Cerebellar cortex (tissue), 1 donor: ENCODE measurements at regions not wholly inside any gene's neighbourhood (a gene's known extent, or its start where the extent isn't known, plus 50 kb on each side); places are given as distances from the start of the nearest gene placed in this dataset.

Source experiments
- DNase-seq: peaks from one replicate; pipeline ENCODE4 v3.0.0-alpha.2; 2015; ENCODE audit warnings: low spot score

DNA sequence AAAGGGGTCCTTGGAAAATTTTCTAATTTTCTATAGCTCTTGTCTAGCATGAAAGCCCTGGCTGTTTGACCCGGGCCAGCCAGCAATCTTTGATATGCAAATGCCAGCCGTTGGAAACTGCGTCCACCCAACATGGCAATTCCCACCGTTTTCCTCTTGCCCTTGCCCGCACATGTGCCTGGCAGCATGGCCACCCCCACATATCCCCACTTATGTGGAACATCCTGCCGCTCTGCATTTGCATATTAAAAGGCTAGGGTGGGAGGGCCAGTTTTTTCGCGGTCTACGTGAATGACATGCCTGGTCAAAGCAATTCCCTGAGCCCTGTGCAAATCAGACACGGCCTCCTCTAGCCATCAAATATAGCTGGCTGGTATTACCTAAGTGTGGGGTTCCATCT lies 110.3 kb upstream of the TDRD3 start:
- no peak for DNase-seq

DNA sequence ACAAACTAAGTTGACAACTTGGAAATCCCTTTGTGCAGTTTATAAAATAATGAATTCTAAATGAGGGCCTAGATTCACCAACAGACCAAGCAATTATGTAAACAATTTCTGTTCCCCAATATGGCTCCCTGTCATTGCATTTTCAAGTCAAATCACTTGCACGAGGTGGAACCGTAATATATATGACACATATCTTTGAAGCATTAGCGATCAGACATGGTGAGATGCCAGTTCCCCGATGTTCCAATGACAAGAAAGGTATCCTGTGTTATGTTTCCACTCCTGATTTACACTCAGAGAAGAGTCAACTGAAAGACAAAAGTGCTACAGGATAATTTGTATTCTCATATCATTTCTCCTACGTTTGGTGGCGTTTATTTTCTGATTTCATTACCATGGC lies 108.5 kb upstream of the TDRD3 start:
- no peak for DNase-seq

DNA sequence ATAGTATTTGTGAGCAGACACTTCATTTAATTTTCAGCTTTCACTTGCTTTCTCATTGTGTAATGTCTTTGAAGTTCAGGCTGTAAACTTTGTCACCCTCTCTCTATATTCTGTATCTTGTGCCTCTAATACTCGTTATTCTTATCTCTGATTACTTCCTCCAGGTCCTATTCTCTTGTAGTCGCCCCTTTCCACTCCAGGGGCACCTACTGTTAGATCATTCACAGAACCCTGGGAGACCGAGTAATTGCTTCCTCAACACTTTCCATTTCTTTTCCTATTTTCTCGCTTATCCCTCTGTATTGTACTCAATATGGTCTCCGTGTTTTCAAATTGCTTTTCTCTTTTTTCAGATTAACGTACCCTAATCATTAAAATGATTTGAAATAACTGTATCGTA lies 93.9 kb upstream of the TDRD3 start:
- no peak for DNase-seq

DNA sequence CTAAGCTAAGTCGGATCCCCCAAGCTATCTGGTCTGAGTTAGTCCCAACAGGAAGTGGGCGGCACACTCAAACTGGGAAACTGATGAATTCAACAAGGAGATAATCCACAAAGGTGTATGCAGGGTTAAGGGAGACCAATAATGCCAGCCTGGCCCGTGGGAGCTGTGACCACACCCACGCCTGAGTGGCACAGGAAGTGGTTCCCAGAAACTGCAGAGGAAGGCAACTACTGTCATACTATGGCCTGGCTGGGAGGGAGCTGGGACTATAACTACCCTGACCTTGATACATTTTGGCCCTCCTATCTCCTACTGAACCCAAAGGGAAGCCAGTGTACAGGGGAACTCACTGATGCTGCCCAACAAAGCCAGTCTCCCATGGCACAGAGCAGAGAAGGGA lies 85.5 kb upstream of the TDRD3 start:
- DNase-seq, result no peak

DNA sequence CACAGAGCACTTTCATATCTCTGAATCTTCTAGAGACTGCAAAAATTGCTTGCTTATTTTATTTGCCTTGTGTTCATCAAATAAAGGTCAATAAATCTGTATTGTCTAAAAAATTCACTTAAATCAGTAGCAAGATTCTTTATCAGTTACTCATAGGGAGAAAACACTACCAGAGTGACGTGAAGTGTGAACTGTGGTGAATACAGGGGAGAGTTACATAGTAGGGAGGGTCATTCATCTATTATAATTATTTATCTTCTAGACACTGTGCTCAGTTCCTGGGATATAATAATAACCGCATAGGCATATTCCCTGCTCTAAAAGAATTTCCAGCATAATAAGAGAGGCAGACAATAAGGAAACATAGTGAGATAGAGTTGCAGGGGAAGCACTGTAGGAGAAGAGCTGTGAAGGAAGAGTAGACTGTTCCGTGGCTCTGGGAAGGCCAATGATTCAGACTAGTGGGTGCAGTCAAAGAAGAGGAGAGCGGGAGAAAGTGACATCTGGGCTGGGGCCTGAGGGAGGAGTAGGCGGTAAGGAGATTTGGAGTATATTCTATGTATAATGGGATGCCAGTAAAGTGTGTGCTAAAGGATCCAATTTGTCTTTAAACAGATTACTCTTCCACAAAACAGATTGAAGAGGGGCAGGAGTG lies 84.0 kb upstream of the TDRD3 start:
- DNase-seq, result no peak

DNA sequence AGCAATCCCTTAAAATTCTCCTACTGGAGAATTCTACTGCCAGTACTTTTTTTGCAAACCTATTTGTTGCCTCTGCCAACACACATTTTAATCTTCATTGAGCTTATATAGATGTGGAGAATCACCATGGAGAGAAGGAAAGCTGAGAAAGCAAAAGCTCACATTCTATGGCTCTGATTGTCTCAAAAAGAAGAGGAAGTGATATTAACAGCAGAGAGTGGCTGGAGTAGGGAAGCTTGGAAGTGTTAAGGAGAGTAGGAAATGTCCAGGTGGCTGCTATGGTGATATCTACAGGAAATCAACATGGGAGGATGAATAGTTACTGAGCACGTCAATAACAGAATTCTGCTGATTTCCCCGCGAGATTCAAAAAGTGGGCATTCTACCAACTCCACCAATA lies 78.8 kb upstream of the TDRD3 start:
- DNase-seq, result no peak

DNA sequence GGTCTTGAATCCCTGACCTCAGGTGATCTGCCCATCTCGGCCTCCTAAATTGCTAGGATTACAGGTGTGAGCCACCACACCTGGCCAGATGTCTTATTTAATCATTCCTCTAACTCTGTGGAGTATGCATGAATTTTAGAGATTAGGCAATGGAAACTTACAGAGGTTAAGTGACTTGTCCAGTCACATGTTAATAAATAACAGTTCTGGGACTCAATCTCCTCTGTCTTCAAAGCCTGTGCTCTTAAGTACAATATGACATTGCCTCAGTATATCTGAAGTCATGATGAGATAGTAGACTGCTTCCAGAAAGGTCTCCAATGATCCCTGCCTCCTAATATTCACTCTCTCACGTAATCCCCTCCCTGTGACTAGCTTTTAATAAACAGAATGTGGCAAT lies 72.9 kb upstream of the TDRD3 start:
- DNase-seq, result no peak

DNA sequence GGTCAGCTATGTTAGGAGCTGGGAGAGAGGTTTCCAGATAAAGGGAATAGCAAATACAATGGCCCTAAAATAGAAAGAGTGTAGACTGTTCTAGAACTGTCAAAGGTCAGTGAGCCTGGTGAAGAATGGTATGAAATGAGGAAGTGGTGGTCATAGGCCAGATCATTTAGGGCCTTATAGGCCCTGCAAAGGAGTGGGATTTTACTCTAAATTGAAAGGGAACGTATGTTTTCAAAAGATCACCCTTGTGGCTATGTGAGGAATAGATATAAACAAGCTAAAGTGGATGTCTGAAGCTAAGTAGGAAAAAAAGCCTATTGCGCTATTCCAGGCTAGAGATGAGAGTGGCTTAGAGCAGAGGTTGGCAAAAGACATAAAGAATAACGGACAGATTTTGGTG lies 70.7 kb upstream of the TDRD3 start:
- DNase-seq, result no peak

DNA sequence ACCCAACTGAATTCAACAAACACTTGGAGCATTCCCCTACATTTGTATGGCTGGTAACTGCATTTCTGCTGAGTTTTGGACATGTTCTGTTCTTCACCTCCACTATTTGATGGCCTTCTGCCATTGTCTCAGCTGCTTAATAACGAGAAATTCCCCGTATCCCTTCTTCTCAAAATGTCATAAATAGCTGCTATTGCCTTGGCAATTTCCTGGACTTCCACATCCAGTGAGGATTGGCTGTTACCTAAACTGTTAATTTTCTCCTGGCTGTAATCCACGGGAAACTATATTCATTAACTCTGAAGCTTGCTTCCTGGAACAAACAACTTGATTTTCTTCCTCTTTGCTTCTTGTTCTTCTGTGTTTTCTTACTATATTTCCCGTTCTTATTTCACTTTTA lies 69.5 kb upstream of the TDRD3 start:
- DNase-seq, result no peak

DNA sequence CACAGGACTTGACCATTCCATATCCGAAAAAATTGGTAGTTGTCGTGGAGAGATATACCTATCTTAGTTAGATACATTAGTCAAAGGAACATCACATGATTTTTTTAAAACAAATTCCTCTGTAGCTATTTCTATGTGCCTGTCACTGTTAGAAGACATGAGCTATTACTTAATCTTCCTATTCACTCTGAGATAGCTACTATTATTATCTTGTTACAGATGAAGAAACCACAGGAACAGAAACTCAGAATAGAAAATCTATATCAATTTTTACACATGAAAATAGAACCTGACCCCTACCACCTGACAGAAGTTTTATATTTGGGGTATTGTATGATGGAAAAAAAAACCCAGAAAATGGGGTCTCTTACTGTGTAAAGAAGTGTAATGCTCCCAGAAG lies 68.9 kb upstream of the TDRD3 start:
- no peak for DNase-seq

DNA sequence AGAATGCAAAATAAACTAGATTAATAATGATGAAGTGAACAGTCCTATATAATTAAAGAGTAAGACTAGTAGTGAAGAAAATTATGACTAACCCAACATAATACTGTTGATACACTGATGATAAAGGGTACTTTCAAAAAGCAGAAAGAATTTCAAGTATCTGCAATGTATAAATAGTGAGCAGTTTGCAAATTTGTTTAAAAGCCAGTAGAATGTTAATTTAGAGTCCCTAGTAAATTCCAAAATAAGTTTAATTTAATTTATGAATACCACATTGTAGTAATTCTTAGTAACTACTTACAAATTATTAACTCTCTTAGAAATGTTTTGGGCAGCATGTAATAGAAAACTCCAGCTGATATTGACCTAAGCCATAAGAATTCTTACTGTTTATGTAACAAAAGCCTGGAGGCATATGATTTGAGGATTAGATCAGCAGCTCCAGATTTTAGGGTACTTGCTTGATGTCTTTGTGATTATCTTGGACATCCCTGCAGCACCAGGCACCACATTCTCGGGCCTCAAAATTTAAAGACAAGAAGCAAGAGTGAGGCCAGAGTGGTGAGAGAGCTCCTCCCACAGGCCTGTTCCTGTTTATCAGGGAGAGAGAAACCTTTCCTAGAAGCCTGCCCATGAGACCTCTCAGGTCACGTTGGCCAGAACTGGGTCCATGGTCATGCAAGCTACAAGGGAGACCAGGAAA lies 67.6 kb upstream of the TDRD3 start:
- DNase-seq, result peak; percentile 22

DNA sequence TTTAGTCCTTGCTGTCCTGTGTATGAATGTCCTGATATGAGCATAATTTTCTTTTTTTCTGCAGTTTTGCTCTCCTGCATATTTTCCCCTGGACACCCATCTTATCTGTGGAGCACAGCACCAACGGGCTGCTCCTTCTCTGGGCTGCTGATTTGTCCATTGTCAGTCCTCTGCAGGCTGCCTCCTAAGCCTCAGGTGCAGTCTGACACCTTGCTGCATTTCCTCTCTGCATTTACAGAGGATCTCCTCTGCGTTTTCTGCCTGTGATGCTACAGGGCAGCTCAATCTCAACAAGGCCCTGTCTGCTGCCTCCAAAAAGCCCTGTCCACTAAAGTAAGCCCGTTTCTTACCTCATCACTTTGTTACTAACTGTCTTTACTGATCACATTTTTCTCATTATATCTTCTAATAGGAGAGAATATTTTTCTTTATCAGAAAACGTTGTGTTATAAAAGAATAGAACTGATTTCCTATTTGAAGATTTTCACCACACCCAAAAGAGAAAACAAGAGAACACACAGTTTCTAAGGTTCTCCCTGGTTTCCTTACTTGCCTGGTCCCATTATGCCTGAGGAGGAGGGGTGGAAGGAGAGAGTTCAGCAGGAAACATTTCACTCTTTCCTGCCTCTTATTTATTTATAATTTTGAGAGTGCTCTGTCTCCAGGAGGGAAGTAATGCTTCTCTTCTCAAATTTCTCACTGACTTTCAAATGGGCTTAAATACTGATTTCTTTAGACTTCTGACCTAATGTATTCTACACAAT lies 65.6 kb upstream of the TDRD3 start:
- no peak for DNase-seq

DNA sequence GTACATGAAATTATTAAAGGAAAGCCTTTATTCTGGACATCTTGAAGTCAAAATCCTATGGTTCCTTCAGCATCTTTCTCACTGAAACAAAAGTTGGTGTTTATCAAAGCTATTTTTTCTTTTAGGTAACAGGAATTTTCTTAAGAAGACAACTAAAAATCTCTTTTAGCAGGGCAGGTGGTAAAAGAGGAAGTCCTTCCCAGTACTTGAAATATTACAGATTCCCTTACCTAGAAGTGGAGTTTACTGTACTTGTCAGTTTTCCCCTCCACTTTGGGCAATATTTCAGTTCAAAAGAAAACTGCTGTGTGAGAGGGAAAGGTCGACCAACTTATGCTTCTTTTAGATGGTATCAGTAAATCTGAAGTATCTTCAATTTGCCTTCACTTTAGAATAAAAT lies 64.3 kb upstream of the TDRD3 start:
- DNase-seq, result no peak

DNA sequence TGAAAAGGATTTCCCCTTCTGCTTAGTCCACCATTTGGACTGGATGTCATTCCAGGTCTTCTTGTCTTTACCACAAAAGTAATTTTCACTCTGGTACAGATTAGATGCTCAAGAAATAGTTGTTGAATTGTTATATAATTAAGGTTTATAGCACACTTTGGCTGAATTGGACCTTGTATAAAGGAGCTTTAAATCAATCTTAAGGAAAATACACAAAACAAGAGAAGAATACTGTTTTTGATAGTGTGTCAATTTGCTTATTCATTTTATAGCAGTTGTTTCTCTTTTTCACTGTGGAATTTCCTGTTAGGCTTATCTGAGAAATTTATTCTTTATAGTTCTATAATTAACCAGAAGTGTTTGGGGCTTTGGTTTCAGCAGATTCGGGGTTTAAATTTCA lies 62.7 kb upstream of the TDRD3 start:
- no peak for DNase-seq

DNA sequence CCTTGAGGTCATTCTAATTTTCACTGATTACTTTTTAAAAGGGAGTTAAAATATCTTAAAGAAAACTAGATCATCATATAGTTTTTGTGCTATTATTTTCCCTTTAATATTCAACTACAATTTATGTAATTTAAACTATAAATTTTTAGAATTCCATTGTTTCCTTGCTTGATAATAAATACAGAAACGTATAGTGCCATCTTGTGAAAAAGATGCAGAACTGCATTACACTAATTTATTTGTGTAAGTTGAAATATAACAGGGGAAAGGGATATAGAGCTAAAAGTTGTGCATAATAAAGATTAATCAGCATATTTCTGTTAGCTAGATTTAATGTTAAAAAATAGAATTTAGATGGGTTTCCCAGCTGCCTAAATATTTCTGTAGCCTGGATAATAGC lies 61.5 kb upstream of the TDRD3 start:
- no peak for DNase-seq

DNA sequence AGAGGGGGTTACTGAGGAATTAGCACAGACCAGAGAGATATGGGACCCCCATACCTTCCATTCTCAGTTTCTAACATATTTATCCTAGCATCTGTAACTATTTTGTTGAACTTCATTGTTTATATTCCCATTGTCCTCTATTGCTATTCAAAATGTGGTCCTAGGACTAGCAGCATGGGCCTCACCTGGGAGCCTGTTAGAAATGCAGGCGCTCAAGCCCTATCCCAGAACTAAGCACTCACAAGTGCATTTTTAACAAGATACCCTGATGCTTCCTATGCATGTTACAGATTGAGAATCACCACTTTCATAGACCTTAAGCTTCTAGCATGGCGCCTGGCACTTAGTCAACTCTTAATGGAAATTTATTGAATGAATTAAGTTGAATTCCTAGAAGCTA lies 58.3 kb upstream of the TDRD3 start:
- no peak for DNase-seq

DNA sequence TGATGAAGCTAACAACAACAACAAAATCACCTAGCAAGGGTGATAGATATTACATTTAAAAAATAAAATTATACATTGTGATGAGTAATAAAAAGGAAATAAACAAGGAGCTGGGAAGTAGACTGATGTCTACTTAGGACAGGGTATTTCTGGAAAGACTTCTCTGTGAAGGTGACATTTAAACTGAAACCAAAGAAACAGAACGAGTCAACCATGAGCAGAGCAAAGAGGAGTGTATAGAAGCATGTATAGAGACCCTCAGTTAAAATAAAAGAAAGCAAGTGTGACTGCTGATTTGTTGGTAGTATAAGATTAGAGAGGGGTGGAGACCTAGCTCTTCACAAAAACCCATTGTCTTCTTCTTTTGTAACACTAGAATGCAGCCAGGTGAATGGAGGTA lies 53.0 kb upstream of the TDRD3 start:
- DNase-seq, result no peak

DNA sequence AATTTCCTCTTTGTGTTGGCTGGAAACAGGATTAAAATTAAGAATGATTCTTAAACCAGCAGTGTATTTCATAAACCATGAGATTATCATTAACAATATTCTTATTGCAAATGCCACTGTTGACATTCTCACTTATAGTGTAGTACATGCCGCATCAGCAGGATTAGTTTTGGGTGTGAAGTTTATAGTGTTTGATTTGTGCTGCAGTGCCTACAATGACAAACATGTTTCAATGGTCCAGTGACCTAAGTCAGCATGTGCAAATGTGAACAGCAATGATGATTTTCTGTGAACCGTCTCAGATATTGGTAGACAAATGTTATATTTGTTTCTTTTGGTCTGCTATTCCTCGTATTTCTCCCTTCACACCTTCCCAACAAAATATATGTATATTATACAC lies 49.8 kb upstream of the TDRD3 start:
- no peak for DNase-seq
